H9 (cell line): ENCODE measurements at regions not wholly inside any gene's neighbourhood (a gene's known extent, or its start where the extent isn't known, plus 50 kb on each side); places are given as distances from the start of the nearest gene placed in this dataset.

Experiments used
- DNase-seq: peaks from one replicate; pipeline ENCODE4 v3.0.0-alpha.2; 2017
- H2AFZ ChIP-seq: one replicate; pipeline ENCODE4 v1.6.1; 2013; ENCODE audit warnings: mild to moderate bottlenecking, low read length, control low read depth, moderate library complexity
- H2AK5ac ChIP-seq: 2 replicates; pipeline ENCODE4 v1.6.1; 2013; ENCODE audit warnings: low read length, control low read depth, mixed read lengths; ENCODE audit not compliant: insufficient read length
- H2BK120ac ChIP-seq: one replicate; pipeline ENCODE4 v1.6.1; 2013; ENCODE audit warnings: low read depth, mild to moderate bottlenecking, low read length, control low read depth, inconsistent platforms; ENCODE audit not compliant: poor library complexity, severe bottlenecking
- H2BK12ac ChIP-seq: 2 replicates; pipeline ENCODE4 v1.6.1; 2013; ENCODE audit warnings: low read length, control low read depth, mixed read lengths, low read depth; ENCODE audit not compliant: insufficient read length
- H2BK15ac ChIP-seq: 2 replicates; pipeline ENCODE4 v1.6.1; 2013; ENCODE audit warnings: low read depth, low read length, control low read depth
- H2BK20ac ChIP-seq: one replicate; pipeline ENCODE4 v1.6.1; 2013; ENCODE audit warnings: low read depth, mild to moderate bottlenecking, low read length, control low read depth, inconsistent platforms; ENCODE audit not compliant: poor library complexity, severe bottlenecking
- H2BK5ac ChIP-seq: 2 replicates; pipeline ENCODE4 v1.6.1; 2013; ENCODE audit warnings: low read length, control low read depth, mixed read lengths; ENCODE audit not compliant: insufficient read length
- H3K14ac ChIP-seq: 2 replicates; pipeline ENCODE4 v1.6.1; 2013; ENCODE audit warnings: low read length, control low read depth; ENCODE audit not compliant: insufficient read depth
- H3K18ac ChIP-seq: 2 replicates; pipeline ENCODE4 v1.6.1; 2013; ENCODE audit warnings: low read depth, mild to moderate bottlenecking, mixed read lengths, low read length, control low read depth; ENCODE audit not compliant: insufficient read length
- H3K23ac ChIP-seq: 2 replicates; pipeline ENCODE4 v1.6.1; 2013; ENCODE audit warnings: low read length, control low read depth, mixed read lengths, low read depth; ENCODE audit not compliant: insufficient read length
- H3K23me2 ChIP-seq: 2 replicates; pipeline ENCODE4 v1.6.1; 2013; ENCODE audit warnings: low read depth, mild to moderate bottlenecking, mixed read lengths, low read length, control low read depth; ENCODE audit not compliant: insufficient read length, poor library complexity, severe bottlenecking
- H3K27ac ChIP-seq: 2 replicates; pipeline ENCODE4 v1.5.1; 2013; ENCODE audit warnings: low read length, control low read depth, mixed read lengths, low read depth; ENCODE audit not compliant: insufficient read length
- H3K27me3 ChIP-seq: 2 replicates; pipeline ENCODE4 v1.6.1; 2013; ENCODE audit warnings: low read length, control low read depth, inconsistent platforms; ENCODE audit not compliant: insufficient read depth
- H3K4ac ChIP-seq: 2 replicates; pipeline ENCODE4 v1.6.1; 2013; ENCODE audit warnings: low read depth, mild to moderate bottlenecking, control low read depth, inconsistent platforms, low read length, moderate library complexity
- H3K4me1 ChIP-seq: 2 replicates; pipeline ENCODE4 v1.6.1; 2013; ENCODE audit warnings: low read length, control low read depth, inconsistent platforms; ENCODE audit not compliant: insufficient read depth
- H3K4me2 ChIP-seq: 2 replicates; pipeline ENCODE4 v1.6.1; 2013; ENCODE audit warnings: low read length, control low read depth, mixed read lengths; ENCODE audit not compliant: insufficient read length, insufficient read depth
- H3K56ac ChIP-seq: 2 replicates; pipeline ENCODE4 v1.6.1; 2013; ENCODE audit warnings: low read depth, mild to moderate bottlenecking, mixed read lengths, low read length, control low read depth; ENCODE audit not compliant: insufficient read length
- H3K79me1 ChIP-seq: 2 replicates; pipeline ENCODE4 v1.6.1; 2013; ENCODE audit warnings: low read depth, mild to moderate bottlenecking, moderate library complexity, low read length, control low read depth, inconsistent platforms; ENCODE audit not compliant: insufficient read depth, poor library complexity, severe bottlenecking
- H3K79me2 ChIP-seq: 2 replicates; pipeline ENCODE4 v1.6.1; 2013; ENCODE audit warnings: low read length, control low read depth, inconsistent platforms; ENCODE audit not compliant: insufficient read depth
- H3K9ac ChIP-seq: 2 replicates; pipeline ENCODE4 v1.6.1; 2013; ENCODE audit warnings: low read length, control low read depth, mixed read lengths; ENCODE audit not compliant: insufficient read length; ENCODE audit errors: extremely low read depth
- H3K9me3 ChIP-seq: one replicate; pipeline ENCODE4 v1.6.1; 2013; ENCODE audit warnings: low read depth, low read length, inconsistent platforms; ENCODE audit not compliant: control insufficient read depth
- H3T11ph ChIP-seq: one replicate; pipeline ENCODE4 v1.6.1; 2013; ENCODE audit warnings: mild to moderate bottlenecking, low read length, control low read depth, inconsistent platforms
- H4K20me1 ChIP-seq: one replicate; pipeline ENCODE4 v1.6.1; 2013; ENCODE audit not compliant: control insufficient read depth, insufficient read length, insufficient read depth
- H4K5ac ChIP-seq: 2 replicates; pipeline ENCODE4 v1.6.1; 2013; ENCODE audit warnings: low read depth, mild to moderate bottlenecking, mixed read lengths, low read length, control low read depth; ENCODE audit not compliant: insufficient read length
- H4K8ac ChIP-seq: replicated peaks from 2 replicates; pipeline ENCODE4 v1.6.1; 2013; ENCODE audit warnings: low read length, control low read depth, mixed read lengths, low read depth; ENCODE audit not compliant: insufficient read length
- H4K91ac ChIP-seq: 2 replicates; pipeline ENCODE4 v1.6.1; 2013; ENCODE audit warnings: low read depth, mild to moderate bottlenecking, moderate library complexity, mixed read lengths, low read length, control low read depth; ENCODE audit not compliant: insufficient read length
- H3K27ac Mint-ChIP-seq, 3 experiments: 2 replicates in 2 of 3; 3 replicates in 1 of 3; pipeline ENCODE4 v1.8.0; 2020 to 2021; ENCODE audit warnings: mixed read lengths in 3 of 3, mild to moderate bottlenecking in 1 of 3, moderate library complexity in 1 of 3
- H3K27me3 Mint-ChIP-seq: 2 replicates; pipeline ENCODE4 v1.8.0; 2021; ENCODE audit warnings: low read depth, mild to moderate bottlenecking, moderate library complexity, mixed read lengths
- H3K36me3 Mint-ChIP-seq, 3 experiments: 2 replicates in 2 of 3; 3 replicates in 1 of 3; pipeline ENCODE4 v1.8.0; 2020 to 2021; ENCODE audit warnings: low read depth in 3 of 3, mixed read lengths in 3 of 3; ENCODE audit not compliant: insufficient read depth in 1 of 3
- H3K4me1 Mint-ChIP-seq, 2 experiments: 2 replicates each; pipeline ENCODE4 v1.8.0; 2020; ENCODE audit warnings: mixed read lengths in 2 of 2
- H3K4me3 Mint-ChIP-seq, 2 experiments: 2 replicates in 1 of 2; 3 replicates in 1 of 2; pipeline ENCODE4 v1.8.0; 2020 to 2021; ENCODE audit warnings: mild to moderate bottlenecking in 2 of 2, mixed read lengths in 2 of 2, moderate library complexity in 1 of 2
- H3K9me3 Mint-ChIP-seq, 2 experiments: 2 replicates in 1 of 2; 3 replicates in 1 of 2; pipeline ENCODE4 v1.8.0; 2020; ENCODE audit warnings: mild to moderate bottlenecking in 2 of 2, mixed read lengths in 2 of 2, moderate library complexity in 1 of 2
- WGBS: extraction: QIAGEN DNeasy Blood & Tissue Kit; methylation state at CpG from one replicate; pipeline ENCODE4 v1.1.7; 2013; ENCODE audit warnings: missing lambda C conversion rate, low lambda C conversion rate, mixed read lengths; ENCODE audit not compliant: insufficient read length; ENCODE audit errors: extremely low coverage; 5-methylcytosine and 5-hydroxymethylcytosine counted together
- TF ChIP-seq, protein P1 (sequence below): fragments of 200-600 bp; sonication (generic); conservative IDR thresholded peaks from 3 replicates; pipeline ENCODE4 v1.8.0; 2021; ENCODE audit warnings: antibody characterized with exemption, mild to moderate bottlenecking

DNA sequence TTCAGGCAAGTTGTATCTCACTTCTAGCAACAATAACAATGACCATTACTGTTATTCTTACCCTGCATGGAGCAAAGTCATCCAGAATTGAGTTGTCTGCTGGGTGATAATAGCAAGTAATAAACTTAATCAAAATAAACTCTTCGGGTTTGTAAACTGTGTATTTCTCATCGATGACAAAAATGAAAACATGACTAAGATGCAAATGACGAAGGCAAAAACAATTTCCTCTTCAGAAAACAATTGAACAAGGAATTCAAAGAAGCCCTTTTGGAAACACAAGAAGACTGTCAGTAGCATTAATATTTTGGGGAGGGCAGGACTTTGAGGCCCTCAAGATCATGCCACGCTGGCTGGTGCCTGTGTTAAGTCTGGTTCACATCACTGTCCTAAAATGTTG is 232.0 kb downstream of the BTG1 start:
- Histone ChIP-seq H4K8ac (no peak overlapping the region), H3K18ac (no peak overlapping the region), H4K20me1 (no peaks in the 10 kb centered on the region), H2BK120ac (no peak overlapping the region), H2BK5ac (no peak overlapping the region), H3K4me2 (no peak overlapping the region), H3K9ac (no peak overlapping the region), H2AFZ (no peak overlapping the region), H3K4ac (no peak overlapping the region), H3K23ac (no peak overlapping the region), H3T11ph (no peak overlapping the region), H3K56ac (no peak overlapping the region), H2AK5ac (no peak overlapping the region), H3K4me1 (peaks cover 3% of the 10 kb centered on the region; the same call in 1 of the 2 replicates), H4K5ac (no peak overlapping the region), H4K91ac (no peak overlapping the region), H3K14ac (no peak overlapping the region), H3K9me3 (no peaks in the 10 kb centered on the region), H2BK20ac (no peak overlapping the region), H3K27ac (no peak overlapping the region), H3K79me2 (no peaks in the 10 kb centered on the region), H3K23me2 (no peaks in the 10 kb centered on the region), H2BK12ac (no peak overlapping the region), H3K79me1 (no peaks in the 10 kb centered on the region), H2BK15ac (no peak overlapping the region), H3K27me3 (no peaks in the 10 kb centered on the region)
- DNase-seq = no peak
- no peak overlapping the region for H3K27ac Mint-ChIP-seq
- TF ChIP-seq, protein P1, sequence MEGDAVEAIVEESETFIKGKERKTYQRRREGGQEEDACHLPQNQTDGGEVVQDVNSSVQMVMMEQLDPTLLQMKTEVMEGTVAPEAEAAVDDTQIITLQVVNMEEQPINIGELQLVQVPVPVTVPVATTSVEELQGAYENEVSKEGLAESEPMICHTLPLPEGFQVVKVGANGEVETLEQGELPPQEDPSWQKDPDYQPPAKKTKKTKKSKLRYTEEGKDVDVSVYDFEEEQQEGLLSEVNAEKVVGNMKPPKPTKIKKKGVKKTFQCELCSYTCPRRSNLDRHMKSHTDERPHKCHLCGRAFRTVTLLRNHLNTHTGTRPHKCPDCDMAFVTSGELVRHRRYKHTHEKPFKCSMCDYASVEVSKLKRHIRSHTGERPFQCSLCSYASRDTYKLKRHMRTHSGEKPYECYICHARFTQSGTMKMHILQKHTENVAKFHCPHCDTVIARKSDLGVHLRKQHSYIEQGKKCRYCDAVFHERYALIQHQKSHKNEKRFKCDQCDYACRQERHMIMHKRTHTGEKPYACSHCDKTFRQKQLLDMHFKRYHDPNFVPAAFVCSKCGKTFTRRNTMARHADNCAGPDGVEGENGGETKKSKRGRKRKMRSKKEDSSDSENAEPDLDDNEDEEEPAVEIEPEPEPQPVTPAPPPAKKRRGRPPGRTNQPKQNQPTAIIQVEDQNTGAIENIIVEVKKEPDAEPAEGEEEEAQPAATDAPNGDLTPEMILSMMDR = no peak
- H3K9me3 Mint-ChIP-seq = peaks cover 0 to 1% of the 10 kb centered on the region in 2 experiments; a peak in 1 of 5 replicates
- H3K4me3 Mint-ChIP-seq = no peak overlapping the region
- H3K27me3 Mint-ChIP-seq = no peaks in the 10 kb centered on the region; the same call in none of the 2 replicates
- H3K36me3 Mint-ChIP-seq = no peaks in the 10 kb centered on the region
- no CpG with 5 or more reads among the region's 4 CpGs for WGBS
- H3K4me1 Mint-ChIP-seq = peaks cover 13 to 20% of the 10 kb centered on the region in 2 experiments
